ENCODE measurements at regions not wholly inside any gene's neighbourhood (a gene's known extent, or its start where the extent isn't known, plus 50 kb on each side); places are given as distances from the start of the nearest gene placed in this dataset.

GRCh38 chr13:34748596-34748995 lies 193.5 kb upstream of the NBEA start:
- ATAC-seq: no peak
- TF ChIP-seq RARB (CRISPR knock-in tag; IDR thresholded peaks at IDR 0.05): no peak
- no peak for TF ChIP-seq ZFP3 (CRISPR knock-in tag; IDR thresholded peaks at IDR 0.05)
- no peak for TF ChIP-seq ISL1 (CRISPR knock-in tag; IDR thresholded peaks at IDR 0.05)
- TF ChIP-seq ZNF70 (CRISPR knock-in tag; IDR thresholded peaks at IDR 0.05): no peak
- TF ChIP-seq ZFP30 (CRISPR knock-in tag; IDR thresholded peaks at IDR 0.05): no peak
- TF ChIP-seq TOX (CRISPR knock-in tag; IDR thresholded peaks at IDR 0.05; ENCODE audit: borderline replicate concordance): no peak

GRCh38 chr13:34749046-34749445 lies 193.0 kb upstream of the NBEA start:
- ATAC-seq: no peak
- TF ChIP-seq GLIS3 (CRISPR knock-in tag; IDR thresholded peaks at IDR 0.05): no peak
- TF ChIP-seq TSHZ2 (CRISPR knock-in tag; IDR thresholded peaks at IDR 0.05): no peak

GRCh38 chr13:34750078-34750931 lies 191.8 kb upstream of the NBEA start:
- peak; percentile 48; the same call in 1 of the 2 replicates for TF ChIP-seq PATZ1 (CRISPR knock-in tag; IDR thresholded peaks at IDR 0.05; ENCODE audit: borderline replicate concordance)
- no peak for TF ChIP-seq ZC3H10 (CRISPR knock-in tag; IDR thresholded peaks at IDR 0.05)
- ATAC-seq: peak; percentile 84

- no peak for ATAC-seq
- no peak for TF ChIP-seq ESRRG (CRISPR knock-in tag; IDR thresholded peaks at IDR 0.05)
- TF ChIP-seq RARB (CRISPR knock-in tag; IDR thresholded peaks at IDR 0.05): no peak
- no peak for TF ChIP-seq PATZ1 (CRISPR knock-in tag; IDR thresholded peaks at IDR 0.05; ENCODE audit: borderline replicate concordance)
Observed at GRCh38 chr13:34751044-34751443, 191.0 kb upstream of the NBEA start.

- TF ChIP-seq CSRNP3 (CRISPR knock-in tag; IDR thresholded peaks at IDR 0.05): no peak
- no peak for TF ChIP-seq TSHZ2 (CRISPR knock-in tag; IDR thresholded peaks at IDR 0.05)
- no peak for TF ChIP-seq PATZ1 (CRISPR knock-in tag; IDR thresholded peaks at IDR 0.05; ENCODE audit: borderline replicate concordance)
- TF ChIP-seq RARB (CRISPR knock-in tag; IDR thresholded peaks at IDR 0.05): no peak
- TF ChIP-seq ZC3H10 (CRISPR knock-in tag; IDR thresholded peaks at IDR 0.05): no peak
- no peak for TF ChIP-seq POU6F1 (CRISPR knock-in tag; IDR thresholded peaks at IDR 0.05; ENCODE audit: borderline replicate concordance, low read depth)
- TF ChIP-seq PPARA (CRISPR knock-in tag; IDR thresholded peaks at IDR 0.05; ENCODE audit: borderline replicate concordance): no peak
- TF ChIP-seq BACH2 (CRISPR knock-in tag; IDR thresholded peaks at IDR 0.05; ENCODE audit: borderline replicate concordance): no peak
- no peak for ATAC-seq
Observed at GRCh38 chr13:34751492-34751891, 190.6 kb upstream of the NBEA start.

Data from SK-N-SH treated with all-trans-retinoic acid at 6 μM for 48 hours (cell line).